AG10803 (cell line): ENCODE measurements at regions not wholly inside any gene's neighbourhood (a gene's known extent, or its start where the extent isn't known, plus 50 kb on each side); places are given as distances from the start of the nearest gene placed in this dataset.
"Not testable (repeated sequence)": the region's sequence is repeated elsewhere in the genome, so short reads cannot be mapped to it uniquely, and the experiment has no call there.

Experiments
- DNase-seq: peaks from one replicate; pipeline ENCODE4 v3.0.0; 2010; ENCODE audit warnings: low read depth
- H3K4me3 ChIP-seq: 2 replicates; pipeline ENCODE4 v1.5.1; 2011; ENCODE audit warnings: mild to moderate bottlenecking, low read length, control low read depth
- TF ChIP-seq, protein P1 (sequence below): conservative IDR thresholded peaks from 2 replicates; pipeline ENCODE4 v1.5.1; 2011; ENCODE audit warnings: mild to moderate bottlenecking, low read length, control low read depth, inconsistent platforms

DNA sequence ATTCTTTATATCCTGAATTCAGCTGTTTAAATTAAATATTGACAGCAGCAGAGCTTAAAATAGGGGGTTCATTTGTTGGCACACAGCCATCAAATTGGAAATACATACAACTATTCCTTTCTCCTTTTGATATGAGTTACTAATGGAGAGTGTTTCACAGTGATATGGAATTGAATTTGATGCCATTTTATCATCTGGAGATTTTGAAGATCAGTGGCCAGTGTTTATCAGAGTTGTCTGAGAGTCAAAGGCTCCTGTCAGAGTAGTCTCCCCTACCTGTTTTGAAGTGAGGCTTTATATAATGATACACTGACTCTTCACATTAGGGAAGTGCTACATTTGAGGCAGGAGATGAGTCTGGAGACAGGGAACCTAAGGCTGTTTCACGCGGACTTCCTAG, 1286.3 kb downstream of the TECRL start:
- H3K4me3 ChIP-seq, result no peak overlapping the region
- TF ChIP-seq, protein P1, sequence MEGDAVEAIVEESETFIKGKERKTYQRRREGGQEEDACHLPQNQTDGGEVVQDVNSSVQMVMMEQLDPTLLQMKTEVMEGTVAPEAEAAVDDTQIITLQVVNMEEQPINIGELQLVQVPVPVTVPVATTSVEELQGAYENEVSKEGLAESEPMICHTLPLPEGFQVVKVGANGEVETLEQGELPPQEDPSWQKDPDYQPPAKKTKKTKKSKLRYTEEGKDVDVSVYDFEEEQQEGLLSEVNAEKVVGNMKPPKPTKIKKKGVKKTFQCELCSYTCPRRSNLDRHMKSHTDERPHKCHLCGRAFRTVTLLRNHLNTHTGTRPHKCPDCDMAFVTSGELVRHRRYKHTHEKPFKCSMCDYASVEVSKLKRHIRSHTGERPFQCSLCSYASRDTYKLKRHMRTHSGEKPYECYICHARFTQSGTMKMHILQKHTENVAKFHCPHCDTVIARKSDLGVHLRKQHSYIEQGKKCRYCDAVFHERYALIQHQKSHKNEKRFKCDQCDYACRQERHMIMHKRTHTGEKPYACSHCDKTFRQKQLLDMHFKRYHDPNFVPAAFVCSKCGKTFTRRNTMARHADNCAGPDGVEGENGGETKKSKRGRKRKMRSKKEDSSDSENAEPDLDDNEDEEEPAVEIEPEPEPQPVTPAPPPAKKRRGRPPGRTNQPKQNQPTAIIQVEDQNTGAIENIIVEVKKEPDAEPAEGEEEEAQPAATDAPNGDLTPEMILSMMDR, result no peak
- no peak for DNase-seq

DNA sequence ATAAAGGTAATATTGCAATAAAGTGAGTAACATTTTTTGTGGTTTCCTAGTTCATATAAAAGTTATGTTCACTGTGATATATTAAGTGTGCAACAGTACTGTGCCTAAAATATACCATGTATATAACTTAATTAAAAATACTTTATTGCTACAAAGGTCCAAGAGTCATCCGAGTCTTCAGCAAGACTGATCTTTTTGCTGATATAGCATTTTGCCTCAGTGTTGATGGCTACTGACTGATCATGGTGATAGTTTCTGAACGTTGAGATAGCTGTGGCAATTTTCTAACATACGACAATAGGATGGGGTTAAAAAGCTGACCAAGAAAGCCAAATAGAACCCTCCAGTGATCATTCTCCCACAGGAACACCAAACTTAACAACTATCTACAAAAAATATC, 1302.7 kb downstream of the TECRL start:
- DNase-seq, result no peak
- TF ChIP-seq, protein P1, result no peak
- H3K4me3 ChIP-seq, result no peak overlapping the region

DNA sequence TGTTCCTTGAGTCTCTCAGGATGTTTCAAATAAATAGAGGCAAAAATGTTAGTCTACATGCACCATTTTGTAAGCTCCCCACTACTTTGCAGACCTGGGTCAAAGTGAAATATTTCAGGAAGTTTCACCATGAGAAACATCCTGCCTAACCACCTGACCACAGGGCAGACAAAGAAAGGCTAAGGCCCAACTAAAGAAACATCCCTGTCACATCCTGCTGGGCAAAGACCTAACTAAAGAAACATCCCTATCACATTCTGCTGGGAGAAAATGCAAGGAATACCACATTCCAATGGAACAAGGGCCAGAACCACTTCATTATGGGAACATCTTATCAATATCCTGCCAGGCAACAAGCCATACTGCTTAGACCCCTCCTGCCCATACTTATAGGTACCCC, 1303.4 kb downstream of the TECRL start:
- TF ChIP-seq, protein P1, result no peak
- no peak for DNase-seq
- H3K4me3 ChIP-seq, result no peak overlapping the region

DNA sequence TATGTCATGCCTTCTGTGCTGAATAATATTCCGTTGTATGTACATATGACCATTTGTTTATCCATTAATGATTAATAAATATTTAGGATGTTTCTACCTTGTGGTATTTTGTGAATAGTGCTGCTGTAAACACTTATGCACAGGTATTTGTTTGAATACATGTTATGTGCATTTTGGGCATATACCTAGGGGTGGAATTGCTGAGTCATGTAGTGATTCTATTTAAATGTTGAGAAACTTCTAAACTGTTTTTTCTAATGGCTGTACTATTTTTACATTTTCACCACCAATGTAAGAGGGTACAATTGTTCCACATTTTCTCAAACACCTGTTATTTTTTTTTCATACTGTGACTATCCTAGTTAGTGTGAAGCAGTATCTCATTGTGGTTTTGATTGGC, 1318.6 kb downstream of the TECRL start:
- TF ChIP-seq, protein P1, result no peak
- H3K4me3 ChIP-seq, result no peak overlapping the region
- no peak for DNase-seq

DNA sequence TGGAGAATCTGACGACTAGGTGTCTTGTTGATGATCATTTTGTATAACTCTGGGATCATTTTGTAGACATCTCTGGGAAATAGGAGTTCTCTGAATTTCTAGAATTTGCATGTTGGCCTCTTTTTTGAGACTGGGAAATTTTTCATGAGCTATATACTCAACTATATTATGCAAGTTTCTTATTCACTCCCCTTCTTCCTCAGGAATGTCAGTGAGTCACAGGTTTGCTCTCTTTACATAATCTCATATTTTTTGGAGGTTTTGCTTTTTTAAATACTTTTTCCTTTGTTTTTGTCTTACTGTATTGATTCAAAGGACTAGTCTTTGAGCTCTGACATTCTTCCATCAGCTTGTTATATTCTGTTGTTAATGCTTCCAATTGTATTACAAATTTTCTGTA, 1324.2 kb downstream of the TECRL start:
- TF ChIP-seq, protein P1, result no peak
- H3K4me3 ChIP-seq, result no peak overlapping the region
- DNase-seq, result no peak

DNA sequence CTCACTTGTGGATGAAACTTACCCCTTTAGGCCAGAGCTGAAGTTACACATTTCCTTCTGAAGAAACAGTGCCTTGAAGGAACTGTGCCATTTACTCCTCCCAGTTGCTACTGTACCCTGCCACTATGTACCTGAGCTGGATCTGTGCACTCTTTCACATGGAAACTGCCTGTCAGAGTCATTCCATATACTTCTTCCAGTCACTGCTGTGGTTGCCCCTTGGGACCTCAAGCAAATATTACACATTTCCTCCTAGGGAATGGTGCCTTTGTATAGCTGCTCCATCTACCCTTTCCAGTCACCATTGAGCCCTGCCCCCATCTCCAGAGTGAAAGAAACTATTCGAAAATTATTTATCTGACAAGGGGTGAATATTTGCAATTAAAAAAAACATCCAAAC, 1328.3 kb downstream of the TECRL start:
- TF ChIP-seq, protein P1, result no peak

DNA sequence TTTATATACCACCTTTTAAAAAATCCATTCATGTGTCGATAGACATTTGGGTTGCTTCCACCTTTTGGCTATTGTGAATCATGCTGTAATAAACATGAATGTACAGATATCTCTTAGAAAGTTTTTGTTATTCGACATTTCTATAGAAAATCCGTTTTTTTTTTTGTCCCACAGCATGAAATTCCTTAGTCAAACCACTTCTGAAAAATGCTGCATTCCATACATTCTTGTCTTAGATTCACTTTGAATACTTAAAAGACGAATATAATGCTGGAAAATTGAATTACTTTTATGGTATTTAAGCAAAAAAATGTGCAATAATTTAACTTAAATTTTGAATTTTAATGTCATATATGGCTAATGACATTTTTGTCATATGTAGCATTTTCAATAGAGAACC, 1345.5 kb downstream of the TECRL start:
- H3K4me3 ChIP-seq, result no peak overlapping the region

More for the DNA sequence above, 1328.3 kb downstream of the TECRL start:
- H3K4me3 ChIP-seq, result no peak overlapping the region
- DNase-seq, result no peak

DNA sequence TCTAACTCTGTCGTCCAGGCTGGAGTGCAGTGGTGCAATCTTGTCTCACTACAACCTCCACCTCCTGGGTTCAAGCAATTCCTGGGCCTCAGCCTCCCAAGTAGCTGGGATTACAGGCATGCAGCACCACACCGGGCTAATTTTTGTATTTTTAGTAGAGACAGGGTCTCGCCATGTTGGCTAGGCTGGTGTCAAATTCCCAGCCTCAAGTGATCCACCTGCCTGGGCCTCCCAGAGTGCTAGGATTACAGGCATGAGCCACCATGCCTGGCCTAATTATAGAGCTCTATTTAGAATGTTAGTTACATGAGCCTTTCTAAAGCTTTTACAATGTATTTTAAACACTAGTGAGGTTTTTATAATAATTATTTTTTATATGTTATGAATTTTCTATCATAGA, 1346.4 kb downstream of the TECRL start:
- not testable (repeated sequence) for H3K4me3 ChIP-seq, DNase-seq

More for the DNA sequence above, 1345.5 kb downstream of the TECRL start:
- DNase-seq, result no peak
- TF ChIP-seq, protein P1, result no peak
